ENCODE measurements at regions not wholly inside any gene's neighbourhood (a gene's known extent, or its start where the extent isn't known, plus 50 kb on each side); places are given as distances from the start of the nearest gene placed in this dataset.
A peak's percentile ranks its signal among the peaks of the same experiment; 100 is the strongest.

GRCh38 chr4:153938994-153939393 lies 150.1 kb upstream of the SFRP2 start:
- ATAC-seq (no peak), DNase-seq (no peak)
- no peak overlapping the region for H3K27ac ChIP-seq
- H3K36me3 ChIP-seq: no peaks in the 10 kb centered on the region
- no peak for TF ChIP-seq CTCF (IDR thresholded peaks at IDR 0.05)
- no peaks in the 10 kb centered on the region for H3K4me1 ChIP-seq
- no peaks in the 10 kb centered on the region for H3K9me3 ChIP-seq
- H3K4me3 ChIP-seq: no peak overlapping the region
- no peaks in the 10 kb centered on the region for H3K27me3 ChIP-seq (ENCODE audit: low read depth)
- intact Hi-C loops (cut with DNase I): no loop called here

- no peak for TF ChIP-seq CTCF (IDR thresholded peaks at IDR 0.05)
- Histone ChIP-seq H3K36me3 (no peaks in the 10 kb centered on the region), H3K4me3 (no peak overlapping the region), H3K27ac (no peak overlapping the region), H3K4me1 (peaks cover 2% of the 10 kb centered on the region), H3K9me3 (no peaks in the 10 kb centered on the region), H3K27me3 (ENCODE audit: low read depth) (no peaks in the 10 kb centered on the region)
- no peak for ATAC-seq
- no peak for DNase-seq
- intact Hi-C loops (cut with DNase I): no loop called here
Observed at GRCh38 chr4:153937289-153937688, 148.4 kb upstream of the SFRP2 start.

- DNase-seq (no peak), ATAC-seq (no peak)
- H3K4me3 ChIP-seq: no peak overlapping the region
- H3K4me1 ChIP-seq: peaks cover 5% of the 10 kb centered on the region
- no peaks in the 10 kb centered on the region for H3K9me3 ChIP-seq
- TF ChIP-seq CTCF (IDR thresholded peaks at IDR 0.05): no peak
- no peaks in the 10 kb centered on the region for H3K36me3 ChIP-seq
- no peak overlapping the region for H3K27ac ChIP-seq
- H3K27me3 ChIP-seq (ENCODE audit: low read depth): no peaks in the 10 kb centered on the region
- intact Hi-C loops (cut with DNase I): no loop called here
Observed at GRCh38 chr4:153936121-153936520, 147.2 kb upstream of the SFRP2 start.

GRCh38 chr4:153934688-153935017 lies 145.8 kb upstream of the SFRP2 start:
- H3K36me3 ChIP-seq: no peaks in the 10 kb centered on the region
- peaks cover 5% of the 10 kb centered on the region for H3K4me1 ChIP-seq
- intact Hi-C loops (cut with DNase I): no loop called here
- H3K4me3 ChIP-seq: no peak overlapping the region
- peak in 1 of 2 donors; percentile 20 for ATAC-seq
- H3K27ac ChIP-seq: peak overlapping the region; percentile 56
- TF ChIP-seq CTCF (IDR thresholded peaks at IDR 0.05): no peak
- DNase-seq: no peak
- no peaks in the 10 kb centered on the region for H3K27me3 ChIP-seq (ENCODE audit: low read depth)
- H3K9me3 ChIP-seq: no peaks in the 10 kb centered on the region

- no peak overlapping the region for H3K4me3 ChIP-seq
- peaks cover 5% of the 10 kb centered on the region for H3K4me1 ChIP-seq
- ATAC-seq (peak; percentile 21 to 31), DNase-seq (no peak)
- no peak for TF ChIP-seq CTCF (IDR thresholded peaks at IDR 0.05)
- intact Hi-C loops (cut with DNase I): no loop called here
- no peaks in the 10 kb centered on the region for H3K9me3 ChIP-seq
- no peaks in the 10 kb centered on the region for H3K27me3 ChIP-seq (ENCODE audit: low read depth)
- no peaks in the 10 kb centered on the region for H3K36me3 ChIP-seq
- H3K27ac ChIP-seq: peak overlapping the region; percentile 56
Observed at GRCh38 chr4:153933915-153934687, 145.2 kb upstream of the SFRP2 start.
